Cardiac muscle cell (in vitro differentiated cells and primary cell): ENCODE measurements at regions not wholly inside any gene's neighbourhood (a gene's known extent, or its start where the extent isn't known, plus 50 kb on each side); places are given as distances from the start of the nearest gene placed in this dataset.

Source experiments
- DNase-seq, 2 donors: peaks; one replicate each; pipeline versions ENCODE4 v3.0.0 to v3.0.0-alpha.2; 2010 to 2017; ENCODE audit warnings: low read depth in 1 of 2, low spot score in 1 of 2
- H3K27ac ChIP-seq: fragments of 200-600 bp; sonication (generic); 2 replicates; pipeline ENCODE4 v1.5.1; 2016
- H3K27me3 ChIP-seq: fragments of 200-600 bp; sonication (generic); 2 replicates; pipeline ENCODE4 v1.6.0; 2016; ENCODE audit warnings: control low read depth
- H3K36me3 ChIP-seq: fragments of 200-600 bp; sonication (generic); 2 replicates; pipeline ENCODE4 v1.5.1; 2016; ENCODE audit warnings: control low read depth
- H3K4me1 ChIP-seq: fragments of 200-600 bp; sonication (generic); 2 replicates; pipeline ENCODE4 v1.8.1; 2017; ENCODE audit warnings: low read depth, mild to moderate bottlenecking, mixed run types
- H3K4me3 ChIP-seq: fragments of 200-600 bp; sonication (generic); 2 replicates; pipeline ENCODE4 v1.5.1; 2016; ENCODE audit warnings: mild to moderate bottlenecking
- H3K9me3 ChIP-seq: fragments of 200-600 bp; sonication (generic); 2 replicates; pipeline ENCODE4 v1.5.1; 2017; ENCODE audit warnings: low read depth, mild to moderate bottlenecking, control low read depth
- TF ChIP-seq, protein P1 (sequence below): IDR thresholded peaks from 2 replicates; pipeline ENCODE4 v1.5.1; 2012; ENCODE audit warnings: low read depth, mild to moderate bottlenecking, low read length

GRCh38 chr2:15763822-15764682 lies 172.4 kb downstream of the DDX1 start:
- no peak for DNase-seq
- H3K27ac ChIP-seq: no peak overlapping the region
- H3K4me1 ChIP-seq: no peaks in the 10 kb centered on the region
- H3K9me3 ChIP-seq: no peaks in the 10 kb centered on the region
- no peaks in the 10 kb centered on the region for H3K36me3 ChIP-seq
- no peak overlapping the region for H3K4me3 ChIP-seq
- no peaks in the 10 kb centered on the region for H3K27me3 ChIP-seq
- TF ChIP-seq, protein P1, sequence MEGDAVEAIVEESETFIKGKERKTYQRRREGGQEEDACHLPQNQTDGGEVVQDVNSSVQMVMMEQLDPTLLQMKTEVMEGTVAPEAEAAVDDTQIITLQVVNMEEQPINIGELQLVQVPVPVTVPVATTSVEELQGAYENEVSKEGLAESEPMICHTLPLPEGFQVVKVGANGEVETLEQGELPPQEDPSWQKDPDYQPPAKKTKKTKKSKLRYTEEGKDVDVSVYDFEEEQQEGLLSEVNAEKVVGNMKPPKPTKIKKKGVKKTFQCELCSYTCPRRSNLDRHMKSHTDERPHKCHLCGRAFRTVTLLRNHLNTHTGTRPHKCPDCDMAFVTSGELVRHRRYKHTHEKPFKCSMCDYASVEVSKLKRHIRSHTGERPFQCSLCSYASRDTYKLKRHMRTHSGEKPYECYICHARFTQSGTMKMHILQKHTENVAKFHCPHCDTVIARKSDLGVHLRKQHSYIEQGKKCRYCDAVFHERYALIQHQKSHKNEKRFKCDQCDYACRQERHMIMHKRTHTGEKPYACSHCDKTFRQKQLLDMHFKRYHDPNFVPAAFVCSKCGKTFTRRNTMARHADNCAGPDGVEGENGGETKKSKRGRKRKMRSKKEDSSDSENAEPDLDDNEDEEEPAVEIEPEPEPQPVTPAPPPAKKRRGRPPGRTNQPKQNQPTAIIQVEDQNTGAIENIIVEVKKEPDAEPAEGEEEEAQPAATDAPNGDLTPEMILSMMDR: no peak

DNA sequence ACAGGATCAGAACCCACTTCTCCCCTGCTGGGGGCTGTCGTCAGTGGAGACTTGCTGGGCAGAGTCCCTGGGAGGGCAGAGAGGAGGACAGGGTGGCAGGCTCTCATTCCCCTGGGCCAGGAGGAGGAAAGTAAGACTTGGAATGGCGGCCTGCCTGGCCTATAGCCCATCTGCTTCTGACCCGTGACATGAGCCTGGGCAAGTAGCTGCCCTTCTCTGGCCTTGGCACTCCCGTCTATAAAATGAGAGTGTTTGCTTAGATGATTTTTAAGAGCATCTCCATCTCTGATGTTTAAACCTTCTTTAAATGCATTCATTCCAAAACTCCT lies 173.0 kb downstream of the DDX1 start:
- TF ChIP-seq, protein P1: no peak
- Histone ChIP-seq H3K27me3 (no peaks in the 10 kb centered on the region), H3K27ac (no peak overlapping the region), H3K4me3 (no peak overlapping the region), H3K9me3 (no peaks in the 10 kb centered on the region), H3K36me3 (no peaks in the 10 kb centered on the region), H3K4me1 (no peaks in the 10 kb centered on the region)
- DNase-seq: no peak

GRCh38 chr2:15765211-15765610 lies 173.5 kb downstream of the DDX1 start:
- H3K27me3 ChIP-seq: no peaks in the 10 kb centered on the region
- no peaks in the 10 kb centered on the region for H3K9me3 ChIP-seq
- DNase-seq: no peak
- TF ChIP-seq, protein P1: no peak
- no peak overlapping the region for H3K27ac ChIP-seq
- H3K36me3 ChIP-seq: no peaks in the 10 kb centered on the region
- no peaks in the 10 kb centered on the region for H3K4me1 ChIP-seq
- no peak overlapping the region for H3K4me3 ChIP-seq

- no peaks in the 10 kb centered on the region for H3K9me3 ChIP-seq
- no peaks in the 10 kb centered on the region for H3K27me3 ChIP-seq
- no peak overlapping the region for H3K27ac ChIP-seq
- H3K4me3 ChIP-seq: no peak overlapping the region
- no peaks in the 10 kb centered on the region for H3K4me1 ChIP-seq
- H3K36me3 ChIP-seq: no peaks in the 10 kb centered on the region
- TF ChIP-seq, protein P1: no peak
- no peak for DNase-seq
Observed at GRCh38 chr2:15765686-15766302, 174.1 kb downstream of the DDX1 start.

DNA sequence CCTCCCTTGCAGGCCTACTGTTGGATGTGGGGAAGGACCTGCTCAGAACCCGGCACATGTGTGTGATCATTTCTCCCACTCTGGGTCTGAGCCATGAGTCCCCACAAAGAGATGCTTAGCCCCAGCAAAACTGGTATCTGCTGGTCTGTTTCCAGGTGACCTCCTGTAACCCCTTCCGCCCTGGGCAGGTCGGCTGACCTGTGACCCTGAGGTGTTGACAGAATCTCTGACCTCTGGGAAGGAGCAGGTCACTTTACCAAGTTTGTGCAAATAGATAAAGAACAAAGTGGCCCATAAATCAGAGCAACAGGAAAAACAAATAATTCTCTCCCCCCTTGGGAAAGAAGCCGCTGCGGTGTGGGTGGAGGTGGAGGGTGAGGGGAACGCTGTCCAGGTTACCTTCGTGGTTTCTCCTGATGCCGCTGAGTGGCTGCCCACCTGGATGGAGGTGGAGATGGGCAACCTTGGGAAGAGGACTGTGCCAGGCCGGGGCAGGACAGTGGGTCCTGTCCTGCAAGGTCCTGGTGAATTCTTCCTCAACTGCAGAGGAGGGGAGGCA lies 174.0 kb upstream of the MYCN start:
- Histone ChIP-seq H3K36me3 (no peaks in the 10 kb centered on the region), H3K9me3 (no peaks in the 10 kb centered on the region), H3K4me1 (no peaks in the 10 kb centered on the region), H3K4me3 (no peak overlapping the region), H3K27me3 (no peaks in the 10 kb centered on the region), H3K27ac (no peak overlapping the region)
- TF ChIP-seq, protein P1: no peak
- DNase-seq: no peak
